Panc1 (cell line): ENCODE measurements at regions not wholly inside any gene's neighbourhood (a gene's known extent, or its start where the extent isn't known, plus 50 kb on each side); places are given as distances from the start of the nearest gene placed in this dataset.

ENCODE experiments used
- ATAC-seq: fragments of 200-7000 bp; cut with Tn5 transposase; 2 replicates; pipeline ENCODE4 v1.9.1; 2020; ENCODE audit warnings: mild to moderate bottlenecking, moderate library complexity
- BruUV-seq: library from RNA; stranded (reverse); fragments of 400-500 nt; replicated peaks from 2 replicates; lab custom pipeline; 2021; lab: Mats Ljungman, UMichigan
- CTCF ChIA-PET: fragments of 300-600 bp; sonication (Branson Sonifier 250); formaldehyde crosslinking; loops from one replicate; lab custom pipeline; 2022; ENCODE audit warnings: antibody characterized with exemption; lab: Charles Lee
- POLR2A ChIA-PET: fragments of 300-600 bp; sonication (Branson Sonifier 250); formaldehyde crosslinking; loops from one replicate; lab custom pipeline; 2022; ENCODE audit warnings: antibody characterized with exemption; lab: Charles Lee
- DNase-seq: peaks from one replicate; pipeline ENCODE4 v3.0.0-alpha.2; 2010; ENCODE audit warnings: low read depth, low spot score
- H3K27ac ChIP-seq: 2 replicates; pipeline ENCODE4 v1.5.1; 2011; ENCODE audit warnings: mild to moderate bottlenecking, low read length, inconsistent platforms
- H3K27me3 ChIP-seq: fragments of 200-500 bp; sonication (Bioruptor generic); 2 replicates; pipeline ENCODE4 v1.6.0; 2014; ENCODE audit warnings: low read length, inconsistent platforms; ENCODE audit not compliant: control insufficient read depth, insufficient read depth
- H3K36me3 ChIP-seq: fragments of 200-500 bp; sonication (Bioruptor generic); 2 replicates; pipeline ENCODE4 v1.5.1; 2014; ENCODE audit warnings: inconsistent platforms, mild to moderate bottlenecking, low read length, moderate library complexity; ENCODE audit not compliant: control insufficient read depth, insufficient read depth
- H3K4me1 ChIP-seq: 2 replicates; pipeline ENCODE4 v1.5.1; 2011; ENCODE audit warnings: inconsistent platforms, mild to moderate bottlenecking, low read length, moderate library complexity; ENCODE audit not compliant: control insufficient read depth, insufficient read depth
- H3K4me3 ChIP-seq, 2 experiments: 2 replicates each; pipeline ENCODE4 v1.5.1; 2011 to 2012; ENCODE audit warnings: low read depth in 2 of 2, low read length in 2 of 2, mild to moderate bottlenecking in 2 of 2, inconsistent platforms in 1 of 2, moderate library complexity in 1 of 2
- H3K9me3 ChIP-seq: fragments of 200-500 bp; sonication (Bioruptor generic); 2 replicates; pipeline ENCODE4 v1.5.1; 2014; ENCODE audit warnings: low read depth, mild to moderate bottlenecking, inconsistent platforms, low read length, moderate library complexity; ENCODE audit not compliant: control insufficient read depth, insufficient read depth
- CTCF ChIP-seq: fragments of 450-650 bp; IDR thresholded peaks from 2 replicates; pipeline ENCODE4 v1.5.1; 2017; ENCODE audit warnings: mild to moderate bottlenecking
- POLR2AphosphoS5 ChIP-seq: IDR thresholded peaks from 2 replicates; pipeline ENCODE4 v1.6.1; 2012; ENCODE audit warnings: mild to moderate bottlenecking, low read depth, low read length, moderate library complexity
- SIN3A ChIP-seq: IDR thresholded peaks from 2 replicates; pipeline ENCODE4 v1.6.1; 2012; ENCODE audit warnings: low read depth, mild to moderate bottlenecking, low read length, moderate library complexity, borderline replicate concordance; ENCODE audit not compliant: insufficient read depth
- TCF7L2 ChIP-seq: IDR thresholded peaks from 2 replicates; pipeline ENCODE4 v1.6.1; 2011; ENCODE audit warnings: mild to moderate bottlenecking, low read depth, low read length, inconsistent platforms
- in situ Hi-C: cut with HindIII; loops from 2 replicates; pipeline ENCODE4 v1.10.0; 2016; ENCODE audit warnings: low sequenced_read_pairs, low pct_unique_long_range_greater_than_20kb
- intact Hi-C: fragments of 100-400 bp; cut with micrococcal nuclease; formaldehyde crosslinking; loops from one replicate; pipeline ENCODE4 v1.10.0; 2022; ENCODE audit not compliant: unreplicated experiment
- TF ChIP-seq, protein P1 (sequence below), 2 experiments: IDR thresholded peaks; 2 replicates each; pipeline ENCODE4 v1.6.1; 2011 to 2012; ENCODE audit warnings: low read depth in 2 of 2, control low read depth in 1 of 2, low read length in 1 of 2, mild to moderate bottlenecking in 1 of 2, moderate library complexity in 1 of 2; ENCODE audit not compliant: insufficient read depth in 1 of 2

DNA sequence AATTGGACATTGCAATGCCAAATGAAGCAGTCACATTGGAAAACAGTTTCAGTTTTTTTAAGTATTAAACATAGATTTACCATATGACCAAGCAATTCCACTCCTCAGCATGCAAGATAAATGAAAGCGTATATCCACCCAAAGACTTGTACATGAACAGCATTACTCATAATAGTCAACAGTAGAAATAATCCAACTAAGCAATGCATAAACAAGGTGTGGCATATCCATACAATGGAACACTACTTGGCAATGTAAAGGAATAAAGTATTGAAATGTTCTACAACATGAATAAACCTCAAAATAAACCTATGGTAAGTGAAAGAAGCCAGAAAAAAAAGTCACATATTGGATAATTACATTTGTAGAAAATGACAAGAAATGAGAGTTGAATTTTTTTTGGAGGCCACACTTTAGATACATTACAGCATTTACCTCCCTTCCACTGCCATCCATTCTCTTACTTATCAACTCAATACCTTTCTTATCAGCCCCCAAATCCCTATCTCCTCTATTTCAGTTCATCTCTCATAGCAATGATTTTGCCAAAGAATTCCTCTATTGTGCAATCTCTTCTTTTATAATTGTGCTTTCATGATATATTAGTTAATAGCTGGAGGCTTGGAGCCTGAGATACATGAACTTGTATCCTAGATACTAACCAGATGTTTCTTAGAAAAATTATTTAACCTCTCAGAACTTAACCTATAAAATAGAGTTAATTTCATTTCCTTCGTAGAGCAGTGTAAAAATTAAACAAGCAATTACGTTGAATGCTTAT, 414.2 kb upstream of the C1orf87 start:
- no TSS peak for BruUV-seq
- ChIA-PET CTCF (no interaction called here), POLR2A (no interaction called here)
- Histone ChIP-seq H3K9me3 (no peaks in the 10 kb centered on the region; the same call in 1 of the 2 replicates), H3K27ac (no peak overlapping the region), H3K27me3 (no peaks in the 10 kb centered on the region), H3K4me3 (no peak overlapping the region), H3K36me3 (no peaks in the 10 kb centered on the region), H3K4me1 (no peaks in the 10 kb centered on the region)
- no peak for DNase-seq
- intact Hi-C loops = no loop called here
- in situ Hi-C loops = no loop called here
- TF ChIP-seq SIN3A (no peak), TCF7L2 (no peak), CTCF (no peak), POLR2AphosphoS5 (no peak)
- TF ChIP-seq, protein P1, sequence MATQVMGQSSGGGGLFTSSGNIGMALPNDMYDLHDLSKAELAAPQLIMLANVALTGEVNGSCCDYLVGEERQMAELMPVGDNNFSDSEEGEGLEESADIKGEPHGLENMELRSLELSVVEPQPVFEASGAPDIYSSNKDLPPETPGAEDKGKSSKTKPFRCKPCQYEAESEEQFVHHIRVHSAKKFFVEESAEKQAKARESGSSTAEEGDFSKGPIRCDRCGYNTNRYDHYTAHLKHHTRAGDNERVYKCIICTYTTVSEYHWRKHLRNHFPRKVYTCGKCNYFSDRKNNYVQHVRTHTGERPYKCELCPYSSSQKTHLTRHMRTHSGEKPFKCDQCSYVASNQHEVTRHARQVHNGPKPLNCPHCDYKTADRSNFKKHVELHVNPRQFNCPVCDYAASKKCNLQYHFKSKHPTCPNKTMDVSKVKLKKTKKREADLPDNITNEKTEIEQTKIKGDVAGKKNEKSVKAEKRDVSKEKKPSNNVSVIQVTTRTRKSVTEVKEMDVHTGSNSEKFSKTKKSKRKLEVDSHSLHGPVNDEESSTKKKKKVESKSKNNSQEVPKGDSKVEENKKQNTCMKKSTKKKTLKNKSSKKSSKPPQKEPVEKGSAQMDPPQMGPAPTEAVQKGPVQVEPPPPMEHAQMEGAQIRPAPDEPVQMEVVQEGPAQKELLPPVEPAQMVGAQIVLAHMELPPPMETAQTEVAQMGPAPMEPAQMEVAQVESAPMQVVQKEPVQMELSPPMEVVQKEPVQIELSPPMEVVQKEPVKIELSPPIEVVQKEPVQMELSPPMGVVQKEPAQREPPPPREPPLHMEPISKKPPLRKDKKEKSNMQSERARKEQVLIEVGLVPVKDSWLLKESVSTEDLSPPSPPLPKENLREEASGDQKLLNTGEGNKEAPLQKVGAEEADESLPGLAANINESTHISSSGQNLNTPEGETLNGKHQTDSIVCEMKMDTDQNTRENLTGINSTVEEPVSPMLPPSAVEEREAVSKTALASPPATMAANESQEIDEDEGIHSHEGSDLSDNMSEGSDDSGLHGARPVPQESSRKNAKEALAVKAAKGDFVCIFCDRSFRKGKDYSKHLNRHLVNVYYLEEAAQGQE (IDR thresholded peaks at IDR 0.05; ENCODE audit: insufficient read depth in 1 of 2, low read depth in 2 of 2, low read length in 1 of 2) = no peak
- no peak for ATAC-seq

- BruUV-seq = no TSS peak
- intact Hi-C loops = no loop called here
- POLR2A ChIA-PET = no interaction called here
These were observed 409.9 kb upstream of the C1orf87 start for GRCh38 chr1:60483509-60483908.

More at GRCh38 chr1:60483509-60483908, 409.9 kb upstream of the C1orf87 start:
- CTCF ChIA-PET = no interaction called here
- H3K4me3 ChIP-seq = no peak overlapping the region
- H3K27ac ChIP-seq = no peak overlapping the region
- ATAC-seq (no peak), DNase-seq (no peak)
- in situ Hi-C loops = no loop called here
- no peaks in the 10 kb centered on the region for H3K36me3 ChIP-seq
- H3K27me3 ChIP-seq = no peaks in the 10 kb centered on the region
- no peaks in the 10 kb centered on the region for H3K4me1 ChIP-seq
- TF ChIP-seq POLR2AphosphoS5 (no peak), TCF7L2 (no peak), SIN3A (no peak), CTCF (no peak)
- TF ChIP-seq, protein P1 (IDR thresholded peaks at IDR 0.05; ENCODE audit: insufficient read depth in 1 of 2, low read depth in 2 of 2, low read length in 1 of 2) = no peak
- H3K9me3 ChIP-seq = no peaks in the 10 kb centered on the region; the same call in 1 of the 2 replicates
